AG10803 (cell line): ENCODE measurements at regions not wholly inside any gene's neighbourhood (a gene's known extent, or its start where the extent isn't known, plus 50 kb on each side); places are given as distances from the start of the nearest gene placed in this dataset.

ENCODE experiments used
- DNase-seq: peaks from one replicate; pipeline ENCODE4 v3.0.0; 2010; ENCODE audit warnings: low read depth
- H3K4me3 ChIP-seq: 2 replicates; pipeline ENCODE4 v1.5.1; 2011; ENCODE audit warnings: mild to moderate bottlenecking, low read length, control low read depth
- CTCF ChIP-seq: conservative IDR thresholded peaks from 2 replicates; pipeline ENCODE4 v1.5.1; 2011; ENCODE audit warnings: mild to moderate bottlenecking, low read length, control low read depth, inconsistent platforms

- no peak overlapping the region for H3K4me3 ChIP-seq
- no peak for TF ChIP-seq CTCF
- DNase-seq = no peak
These were observed 104.7 kb upstream of the ZNF438 start for GRCh38 chr10:31136386-31136785.

- no peak overlapping the region for H3K4me3 ChIP-seq
- TF ChIP-seq CTCF = no peak
- peak; percentile 40 for DNase-seq
These were observed 105.5 kb upstream of the ZNF438 start for GRCh38 chr10:31136930-31137885.

- TF ChIP-seq CTCF = no peak
- no peak overlapping the region for H3K4me3 ChIP-seq
- no peak for DNase-seq
These were observed 106.4 kb upstream of the ZNF438 start for GRCh38 chr10:31138026-31138553.

GRCh38 chr10:31139497-31139896 lies 107.8 kb upstream of the ZNF438 start:
- no peak overlapping the region for H3K4me3 ChIP-seq
- no peak for DNase-seq
- no peak for TF ChIP-seq CTCF

- TF ChIP-seq CTCF = no peak
- DNase-seq = no peak
These were observed 109.1 kb upstream of the ZNF438 start for GRCh38 chr10:31140716-31141115.

GRCh38 chr10:31142026-31142425 lies 110.4 kb upstream of the ZNF438 start:
- DNase-seq = peak; percentile 83
- TF ChIP-seq CTCF = no peak
- no peak overlapping the region for H3K4me3 ChIP-seq

More at GRCh38 chr10:31140716-31141115, 109.1 kb upstream of the ZNF438 start:
- no peak overlapping the region for H3K4me3 ChIP-seq
